ENCODE measurements at regions not wholly inside any gene's neighbourhood (a gene's known extent, or its start where the extent isn't known, plus 50 kb on each side); places are given as distances from the start of the nearest gene placed in this dataset.

DNA sequence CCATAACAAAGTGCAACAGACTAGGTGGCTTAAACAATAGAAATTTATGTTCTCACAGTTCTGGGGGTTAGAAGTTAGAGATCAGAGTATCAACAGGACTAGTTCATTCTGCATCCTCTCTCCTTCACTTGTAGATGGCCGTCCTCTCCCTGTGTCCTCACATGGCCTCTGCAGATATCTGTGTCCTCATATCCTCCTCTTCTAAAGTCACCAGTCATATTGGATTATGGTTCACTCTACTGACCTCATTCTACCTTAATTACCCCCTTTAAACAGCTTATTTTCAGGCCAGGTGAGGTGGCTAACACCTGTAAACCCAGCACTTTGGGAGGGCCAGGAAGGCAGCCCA is 135.1 kb downstream of the RAB38 start:
- TF ChIP-seq, protein P1, sequence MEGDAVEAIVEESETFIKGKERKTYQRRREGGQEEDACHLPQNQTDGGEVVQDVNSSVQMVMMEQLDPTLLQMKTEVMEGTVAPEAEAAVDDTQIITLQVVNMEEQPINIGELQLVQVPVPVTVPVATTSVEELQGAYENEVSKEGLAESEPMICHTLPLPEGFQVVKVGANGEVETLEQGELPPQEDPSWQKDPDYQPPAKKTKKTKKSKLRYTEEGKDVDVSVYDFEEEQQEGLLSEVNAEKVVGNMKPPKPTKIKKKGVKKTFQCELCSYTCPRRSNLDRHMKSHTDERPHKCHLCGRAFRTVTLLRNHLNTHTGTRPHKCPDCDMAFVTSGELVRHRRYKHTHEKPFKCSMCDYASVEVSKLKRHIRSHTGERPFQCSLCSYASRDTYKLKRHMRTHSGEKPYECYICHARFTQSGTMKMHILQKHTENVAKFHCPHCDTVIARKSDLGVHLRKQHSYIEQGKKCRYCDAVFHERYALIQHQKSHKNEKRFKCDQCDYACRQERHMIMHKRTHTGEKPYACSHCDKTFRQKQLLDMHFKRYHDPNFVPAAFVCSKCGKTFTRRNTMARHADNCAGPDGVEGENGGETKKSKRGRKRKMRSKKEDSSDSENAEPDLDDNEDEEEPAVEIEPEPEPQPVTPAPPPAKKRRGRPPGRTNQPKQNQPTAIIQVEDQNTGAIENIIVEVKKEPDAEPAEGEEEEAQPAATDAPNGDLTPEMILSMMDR (conservative IDR thresholded peaks at IDR 0.05 in 1 of 2, IDR thresholded peaks at IDR 0.05 in 1 of 2; ENCODE audit: low read depth in 1 of 2, low read length in 2 of 2), result no peak
- TF ChIP-seq EZH2 (IDR thresholded peaks at IDR 0.05; ENCODE audit: low read length, missing control alignments), result no peak
